KBM-7 (cell line): ENCODE measurements at regions not wholly inside any gene's neighbourhood (a gene's known extent, or its start where the extent isn't known, plus 50 kb on each side); places are given as distances from the start of the nearest gene placed in this dataset.
A peak's percentile ranks its signal among the peaks of the same experiment; 100 is the strongest.

Source experiments
- DNase-seq: peaks from one replicate; pipeline ENCODE4 v3.0.0-alpha.2; 2015
- in situ Hi-C: fragments of 300-500 bp; cut with MboI; formaldehyde crosslinking; loops from 2 replicates; pipeline ENCODE4 v1.14.3; 2020; ENCODE audit warnings: low sequenced_read_pairs, low pct_unique_long_range_greater_than_20kb, mixed read lengths

GRCh38 chr3:55166576-55167555 lies 239.0 kb upstream of the LRTM1 start:
- in situ Hi-C loops: no loop called here
- no peak for DNase-seq

DNA sequence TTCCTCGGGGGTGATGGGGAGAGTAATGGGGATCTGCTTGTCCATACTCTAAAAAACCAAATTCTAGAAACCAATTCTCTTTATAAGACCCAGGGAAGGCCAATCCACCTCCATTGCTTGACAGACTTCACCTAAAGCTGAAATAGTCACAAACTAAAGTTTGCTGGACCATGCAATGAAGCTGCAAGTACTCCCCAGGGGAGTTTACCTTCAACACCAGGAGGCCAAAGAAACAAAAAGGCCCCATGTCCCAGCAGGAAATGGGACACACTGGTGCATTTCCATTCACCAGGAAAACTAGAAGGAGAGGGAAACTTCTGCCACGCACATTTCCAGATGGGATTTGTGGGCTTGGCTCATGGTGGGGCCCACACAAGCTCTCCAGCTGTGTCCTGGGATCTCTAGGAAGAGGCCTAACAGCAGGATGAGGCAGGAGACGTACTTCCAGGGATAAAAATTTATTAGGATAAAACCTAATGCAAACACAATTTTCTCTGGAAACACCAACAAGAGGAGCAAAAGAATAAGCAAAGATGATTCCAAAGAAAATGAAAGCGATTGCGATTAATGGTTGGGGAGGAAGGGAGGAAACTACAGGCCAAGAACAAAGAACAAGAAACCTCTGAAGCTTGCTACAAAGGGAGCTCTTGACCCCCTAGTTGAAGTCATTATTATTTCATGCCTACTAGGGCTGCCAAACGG lies 238.0 kb upstream of the LRTM1 start:
- in situ Hi-C loops: no loop called here
- DNase-seq: no peak

DNA sequence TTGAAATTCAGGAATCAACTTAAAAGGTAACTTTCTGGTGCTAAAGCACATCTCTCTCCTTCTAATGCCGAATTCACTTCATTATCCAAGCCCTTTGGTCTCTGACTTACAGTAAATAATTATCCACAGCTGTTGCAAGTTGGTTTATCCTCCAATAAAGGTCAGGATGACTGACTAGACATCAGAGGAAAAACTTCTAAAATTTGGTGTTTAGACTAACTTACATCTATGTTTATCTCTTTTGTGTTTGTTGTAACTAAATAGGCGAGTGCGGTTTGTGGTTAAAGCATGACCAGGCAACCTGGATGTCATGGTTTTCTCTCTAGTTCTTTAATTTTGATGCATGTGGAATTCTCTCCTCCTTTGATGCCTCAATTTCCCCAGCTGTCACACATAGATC lies 237.4 kb upstream of the LRTM1 start:
- no peak for DNase-seq
- in situ Hi-C loops: no loop called here

GRCh38 chr3:55164876-55165275 lies 237.0 kb upstream of the LRTM1 start:
- DNase-seq: no peak
- in situ Hi-C loops: no loop called here

GRCh38 chr3:55164191-55164590 lies 236.3 kb upstream of the LRTM1 start:
- in situ Hi-C loops: no loop called here
- no peak for DNase-seq

DNA sequence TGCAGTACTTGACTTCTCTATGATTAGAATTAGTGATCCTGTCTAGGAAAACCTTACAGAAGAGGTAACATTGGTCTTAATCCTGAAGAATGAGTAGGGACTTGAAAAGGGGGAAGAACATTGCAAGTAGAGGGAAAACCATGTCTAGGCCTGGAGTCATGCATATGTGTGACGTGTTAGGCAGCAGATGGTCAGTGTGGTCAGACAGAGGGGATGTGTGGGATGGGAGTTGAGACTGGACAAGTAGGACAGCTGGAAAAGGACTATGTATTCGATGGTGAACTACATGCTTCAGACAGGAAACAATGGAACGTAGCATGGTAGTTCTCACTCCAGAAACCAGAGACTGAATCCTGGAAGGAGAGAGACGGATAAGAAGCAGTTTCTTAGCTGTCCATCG lies 235.6 kb upstream of the LRTM1 start:
- no peak for DNase-seq
- in situ Hi-C loops: no loop called here

- in situ Hi-C loops: no loop called here
- DNase-seq: no peak
Observed at GRCh38 chr3:55162031-55162795, 234.4 kb upstream of the LRTM1 start.

GRCh38 chr3:55161231-55161630 lies 233.4 kb upstream of the LRTM1 start:
- in situ Hi-C loops: no loop called here
- no peak for DNase-seq

GRCh38 chr3:55160241-55160983 lies 232.6 kb upstream of the LRTM1 start:
- in situ Hi-C loops: no loop called here
- DNase-seq: peak; percentile 1

DNA sequence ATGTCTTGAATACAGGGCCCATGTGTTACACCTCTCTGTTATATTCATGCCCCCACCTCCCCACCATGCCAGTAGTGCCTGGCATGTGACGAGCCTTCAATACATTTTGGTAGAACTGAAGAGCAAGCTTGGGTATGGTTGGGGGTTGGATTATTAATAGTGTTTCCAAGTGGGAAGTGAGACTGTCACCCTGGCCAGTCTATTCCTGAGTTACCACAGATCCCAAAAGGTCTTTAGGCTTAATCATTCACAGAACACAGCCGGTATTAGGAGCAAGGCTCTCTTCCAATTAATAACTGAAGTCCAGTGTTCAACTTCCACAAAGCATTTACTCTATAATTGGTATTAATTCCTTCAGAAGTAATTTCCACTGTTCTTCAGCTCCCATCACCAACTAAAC lies 231.9 kb upstream of the LRTM1 start:
- no peak for DNase-seq
- in situ Hi-C loops: no loop called here

DNA sequence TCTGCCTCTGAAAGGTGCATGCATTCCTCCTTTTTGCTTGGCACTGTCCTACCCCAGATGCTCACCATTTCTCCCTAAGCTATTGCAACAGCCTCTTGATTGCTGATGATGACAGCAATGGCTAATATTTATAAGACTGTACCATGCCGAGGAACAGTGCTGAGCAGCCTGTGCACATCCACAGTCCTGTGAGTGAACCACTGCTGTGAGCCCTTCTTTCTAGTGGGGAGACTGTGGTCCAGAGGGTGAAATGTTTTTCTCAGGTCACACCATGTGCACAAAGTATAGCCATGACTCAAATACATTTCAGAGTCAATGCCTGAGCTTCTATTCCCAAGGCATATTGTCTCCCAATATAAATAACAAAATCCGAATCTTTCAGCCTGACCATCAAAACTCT lies 231.2 kb upstream of the LRTM1 start:
- in situ Hi-C loops: no loop called here
- DNase-seq: no peak

GRCh38 chr3:55158345-55158744 lies 230.5 kb upstream of the LRTM1 start:
- in situ Hi-C loops: no loop called here

GRCh38 chr3:55157731-55158130 lies 229.9 kb upstream of the LRTM1 start:
- no peak for DNase-seq
- in situ Hi-C loops: no loop called here

More at GRCh38 chr3:55158345-55158744, 230.5 kb upstream of the LRTM1 start:
- no peak for DNase-seq

DNA sequence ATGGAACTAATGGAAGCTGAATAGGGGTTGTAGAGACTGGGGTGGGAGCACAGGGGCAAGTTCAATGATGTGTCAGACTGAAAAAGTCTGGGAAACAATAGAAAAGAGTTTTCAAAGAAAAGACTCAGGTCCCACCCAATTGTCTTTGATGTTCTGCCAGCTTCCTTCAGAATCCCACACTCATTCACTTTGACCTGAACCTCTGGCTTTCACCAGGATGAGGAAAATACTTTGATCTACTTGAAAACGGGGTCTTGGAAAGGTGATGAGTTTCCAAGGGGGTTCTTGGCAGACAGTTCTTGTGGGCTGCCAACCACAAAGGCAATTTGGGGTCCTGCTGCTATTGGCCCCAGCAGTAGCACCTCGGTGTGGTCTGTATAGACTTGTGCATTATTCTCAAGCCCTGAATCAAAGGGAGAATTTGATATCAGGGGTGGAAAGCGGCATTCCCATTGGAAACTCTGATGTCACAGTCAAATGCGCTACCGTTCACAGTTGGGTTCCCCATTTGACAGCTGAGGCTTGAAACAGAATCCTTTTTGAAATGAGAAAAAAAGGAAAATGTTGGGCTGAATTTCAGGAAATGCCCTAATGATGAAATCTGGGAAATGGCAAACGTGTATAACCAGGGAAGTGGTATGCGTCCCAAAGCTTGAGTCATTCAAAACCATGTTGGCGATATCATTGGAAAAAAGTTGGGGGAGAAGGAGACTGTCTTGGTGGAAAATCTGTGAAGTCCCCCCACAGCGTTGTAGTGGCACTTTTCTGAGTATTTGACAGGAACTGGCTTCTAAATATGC lies 229.2 kb upstream of the LRTM1 start:
- no peak for DNase-seq
- in situ Hi-C loops: no loop called here

DNA sequence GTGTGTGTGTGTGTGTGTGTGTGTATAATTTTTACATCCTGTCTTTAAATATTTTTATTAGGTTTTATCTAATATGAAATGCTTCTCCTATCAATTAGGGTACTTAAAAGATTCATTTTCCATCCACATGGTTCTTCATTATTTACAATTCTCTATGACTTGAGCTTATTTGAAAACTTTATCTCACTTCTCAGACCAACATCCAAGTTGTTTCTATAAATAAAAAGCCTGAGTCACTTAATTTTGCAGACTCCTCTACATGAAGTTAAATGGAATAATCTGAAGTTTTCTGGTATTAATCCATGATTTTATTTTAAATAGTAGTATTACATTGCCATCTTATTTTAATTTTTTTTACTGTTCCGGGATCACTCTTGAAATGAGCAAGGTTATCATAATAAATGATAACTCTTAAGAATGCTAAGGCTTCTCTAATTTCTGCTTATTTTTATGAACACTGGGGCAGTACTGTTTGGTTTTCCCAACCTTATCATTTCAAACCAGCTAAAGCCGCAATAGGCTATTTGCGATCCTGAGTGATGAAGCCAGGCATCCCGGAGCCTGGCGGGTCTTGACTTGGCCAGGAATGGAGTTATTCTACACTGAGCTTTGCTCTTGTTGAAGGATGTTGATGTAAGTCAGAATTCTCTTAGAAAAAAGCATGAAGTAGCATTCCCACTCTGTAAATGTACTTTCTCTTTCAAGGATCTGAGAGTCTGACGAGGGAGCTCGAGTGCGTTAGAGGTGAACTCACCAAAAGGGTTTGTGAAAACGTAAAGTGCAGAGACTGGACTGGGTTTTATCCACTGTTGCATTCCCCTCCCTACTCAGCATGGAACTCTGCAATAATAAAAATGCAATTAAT lies 220.2 kb upstream of the LRTM1 start:
- no peak for DNase-seq
- in situ Hi-C loops: no loop called here

DNA sequence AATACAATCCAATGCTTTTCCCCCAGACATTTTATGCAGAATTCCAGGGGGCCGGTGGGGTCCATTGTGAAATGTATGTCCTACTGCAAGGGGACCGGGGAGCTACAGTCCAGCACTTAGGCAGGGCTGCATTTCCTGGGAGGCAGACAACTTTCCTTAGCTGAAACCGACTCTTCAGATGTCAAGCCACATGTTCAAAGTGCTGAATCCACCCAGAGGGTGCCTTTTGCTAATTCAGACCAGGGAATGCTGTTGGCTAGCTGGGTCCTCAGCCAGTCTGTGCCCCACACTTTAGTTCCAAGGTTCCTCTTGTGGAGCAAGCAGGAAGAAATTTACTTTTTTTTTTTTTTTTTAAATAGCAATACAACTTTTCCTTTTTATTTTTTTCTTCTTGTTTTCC lies 219.5 kb upstream of the LRTM1 start:
- in situ Hi-C loops: no loop called here
- DNase-seq: no peak

GRCh38 chr3:55146216-55146615 lies 218.4 kb upstream of the LRTM1 start:
- no peak for DNase-seq
- in situ Hi-C loops: no loop called here
